ENCODE measurements at regions not wholly inside any gene's neighbourhood (a gene's known extent, or its start where the extent isn't known, plus 50 kb on each side); places are given as distances from the start of the nearest gene placed in this dataset.
"Not testable (repeated sequence)": the region's sequence is repeated elsewhere in the genome, so short reads cannot be mapped to it uniquely, and the experiment has no call there.

- no peak for DNase-seq (ENCODE audit: low spot score)
Measured at GRCh38 chr1:198977909-198978308, 339.1 kb downstream of the PTPRC start.

- no peak for DNase-seq (ENCODE audit: low spot score)
Measured at GRCh38 chr1:198978523-198978922, 339.7 kb downstream of the PTPRC start.

- DNase-seq (ENCODE audit: low spot score) = no peak
Measured at GRCh38 chr1:198986036-198986435, 347.2 kb downstream of the PTPRC start.

GRCh38 chr1:198986442-198986841 lies 347.6 kb downstream of the PTPRC start:
- no peak for DNase-seq (ENCODE audit: low spot score)

- no peak for DNase-seq (ENCODE audit: low spot score)
Measured at GRCh38 chr1:199002661-199003060, 363.8 kb downstream of the PTPRC start.

GRCh38 chr1:199007423-199007822 lies 368.6 kb downstream of the PTPRC start:
- no peak for DNase-seq (ENCODE audit: low spot score)

- DNase-seq (ENCODE audit: low spot score) = no peak
Measured at GRCh38 chr1:199009447-199009846, 370.6 kb downstream of the PTPRC start.

- no peak for DNase-seq (ENCODE audit: low spot score)
Measured at GRCh38 chr1:199010492-199010891, 371.7 kb downstream of the PTPRC start.

GRCh38 chr1:199010933-199011332 lies 372.1 kb downstream of the PTPRC start:
- DNase-seq (ENCODE audit: low spot score) = no peak

- no peak for DNase-seq (ENCODE audit: low spot score)
Measured at GRCh38 chr1:199015799-199016198, 377.0 kb downstream of the PTPRC start.

GRCh38 chr1:199018471-199019135 lies 379.8 kb downstream of the PTPRC start:
- DNase-seq (ENCODE audit: low spot score) = no peak

GRCh38 chr1:199020051-199020450 lies 381.2 kb downstream of the PTPRC start:
- no peak for DNase-seq (ENCODE audit: low spot score)

GRCh38 chr1:199020904-199021303 lies 382.1 kb downstream of the PTPRC start:
- no peak for DNase-seq (ENCODE audit: low spot score)

GRCh38 chr1:199029401-199029800 lies 390.6 kb downstream of the PTPRC start:
- peak; percentile 5 for DNase-seq (ENCODE audit: low spot score)

- peak; percentile 18 for DNase-seq (ENCODE audit: low spot score)
Measured at GRCh38 chr1:199029855-199030254, 391.0 kb downstream of the PTPRC start.

- DNase-seq (ENCODE audit: low spot score) = not testable (repeated sequence)
Measured at GRCh38 chr1:199030541-199030940, 391.7 kb downstream of the PTPRC start.

GRCh38 chr1:199031170-199031569 lies 392.3 kb downstream of the PTPRC start:
- not testable (repeated sequence) for DNase-seq (ENCODE audit: low spot score)

- DNase-seq (ENCODE audit: low spot score) = not testable (repeated sequence)
Measured at GRCh38 chr1:199032479-199032878, 393.6 kb downstream of the PTPRC start.

GRCh38 chr1:199033661-199034060 lies 394.8 kb downstream of the PTPRC start:
- no peak for DNase-seq (ENCODE audit: low spot score)

GRCh38 chr1:199038156-199038555 lies 399.3 kb downstream of the PTPRC start:
- no peak for DNase-seq (ENCODE audit: low spot score)

- no peak for DNase-seq (ENCODE audit: low spot score)
Measured at GRCh38 chr1:199040076-199040905, 401.5 kb downstream of the PTPRC start.

- DNase-seq (ENCODE audit: low spot score) = no peak
Measured at GRCh38 chr1:199041173-199041914, 402.5 kb downstream of the PTPRC start.

- no peak for DNase-seq (ENCODE audit: low spot score)
Measured at GRCh38 chr1:199042193-199042592, 403.4 kb downstream of the PTPRC start.
